Activated gamma-delta T cell treated with Interleukin-2 at 50 U/mL for 16 hours (primary cell): ENCODE measurements at regions not wholly inside any gene's neighbourhood (a gene's known extent, or its start where the extent isn't known, plus 50 kb on each side); places are given as distances from the start of the nearest gene placed in this dataset.

Source experiments
- DNase-seq: peaks from one replicate; pipeline ENCODE4 v3.0.0-alpha.2; 2020

- DNase-seq, result no peak
Observed at GRCh38 chr6:210778-211374, 81.4 kb upstream of the DUSP22 start.

- DNase-seq, result no peak
Observed at GRCh38 chr6:211871-212497, 80.3 kb upstream of the DUSP22 start.

GRCh38 chr6:213284-213683 lies 79.0 kb upstream of the DUSP22 start:
- DNase-seq, result no peak

- no peak for DNase-seq
Observed at GRCh38 chr6:214428-214827, 77.9 kb upstream of the DUSP22 start.

- peak; percentile 65 for DNase-seq
Observed at GRCh38 chr6:215335-216034, 76.8 kb upstream of the DUSP22 start.

- peak; percentile 13 for DNase-seq
Observed at GRCh38 chr6:217048-217659, 75.1 kb upstream of the DUSP22 start.

- DNase-seq, result no peak
Observed at GRCh38 chr6:218153-219018, 73.9 kb upstream of the DUSP22 start.

- DNase-seq, result no peak
Observed at GRCh38 chr6:219019-219570, 73.2 kb upstream of the DUSP22 start.

GRCh38 chr6:219641-220198 lies 72.6 kb upstream of the DUSP22 start:
- no peak for DNase-seq

GRCh38 chr6:220312-220711 lies 72.0 kb upstream of the DUSP22 start:
- DNase-seq, result no peak

GRCh38 chr6:220721-221475 lies 71.4 kb upstream of the DUSP22 start:
- DNase-seq, result no peak

- no peak for DNase-seq
Observed at GRCh38 chr6:221531-222349, 70.5 kb upstream of the DUSP22 start.

- DNase-seq, result no peak
Observed at GRCh38 chr6:222468-222867, 69.8 kb upstream of the DUSP22 start.

GRCh38 chr6:223136-223535 lies 69.2 kb upstream of the DUSP22 start:
- DNase-seq, result no peak

- no peak for DNase-seq
Observed at GRCh38 chr6:223763-224162, 68.5 kb upstream of the DUSP22 start.

- DNase-seq, result no peak
Observed at GRCh38 chr6:224350-224749, 67.9 kb upstream of the DUSP22 start.

- DNase-seq, result peak; percentile 57
Observed at GRCh38 chr6:225121-225721, 67.1 kb upstream of the DUSP22 start.

- DNase-seq, result no peak
Observed at GRCh38 chr6:225907-226306, 66.4 kb upstream of the DUSP22 start.

- DNase-seq, result no peak
Observed at GRCh38 chr6:226516-227073, 65.7 kb upstream of the DUSP22 start.
